ENCODE measurements at regions not wholly inside any gene's neighbourhood (a gene's known extent, or its start where the extent isn't known, plus 50 kb on each side); places are given as distances from the start of the nearest gene placed in this dataset.

DNA sequence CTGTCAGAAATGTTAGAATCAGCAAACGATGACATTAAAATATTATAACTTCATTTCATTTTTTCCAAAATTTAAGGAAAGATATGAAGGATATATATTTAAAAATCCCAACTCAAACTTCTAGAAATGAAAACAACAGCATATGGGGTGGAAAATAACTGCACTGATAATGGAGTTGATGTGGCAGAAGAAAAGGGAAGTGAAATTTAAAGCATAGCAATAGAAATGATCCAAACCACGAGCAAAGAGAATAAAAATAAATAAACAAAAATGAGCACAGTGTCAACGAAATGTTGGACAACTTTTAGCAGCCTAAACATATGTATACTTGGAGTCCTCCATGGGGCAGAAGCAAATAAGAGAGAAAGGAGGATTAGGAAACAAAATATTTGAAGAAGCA is 280.2 kb downstream of the KCNJ3 start:
- 76 to 79% (median 76%) methylated on average over 3 of the region's 3 CpGs for WGBS, 4 donors
- TF ChIP-seq CTCF (IDR thresholded peaks at IDR 0.05) (no peak), POLR2A (IDR thresholded peaks at IDR 0.05) (no peak)
- intact Hi-C loops (cut with DNase I), result no loop called here
- Histone ChIP-seq H3K4me3 (no peak overlapping the region), H3K27me3 (no peaks in the 10 kb centered on the region), H3K36me3 (no peaks in the 10 kb centered on the region), H3K27ac (no peak overlapping the region), H3K4me1 (no peaks in the 10 kb centered on the region), H3K9me3 (peaks cover 0 to 4% (median 0%) of the 10 kb centered on the region in 12 donors)
- ATAC-seq (no peak), DNase-seq (no peak)

- Histone ChIP-seq H3K27me3 (no peaks in the 10 kb centered on the region), H3K36me3 (no peaks in the 10 kb centered on the region), H3K27ac (no peak overlapping the region), H3K4me1 (no peaks in the 10 kb centered on the region), H3K4me3 (no peak overlapping the region), H3K9me3 (peaks cover 0 to 4% (median 0%) of the 10 kb centered on the region in 12 donors)
- DNase-seq, result no peak
- TF ChIP-seq POLR2A (IDR thresholded peaks at IDR 0.05) (no peak), CTCF (IDR thresholded peaks at IDR 0.05) (no peak)
- no peak for ATAC-seq
- 76 to 87% (median 82%) methylated on average over 4 of the region's 4 CpGs for WGBS, 4 donors
- intact Hi-C loops (cut with DNase I), result no loop called here
These were observed 279.7 kb downstream of the KCNJ3 start for GRCh38 chr2:154978244-154978643.

DNA sequence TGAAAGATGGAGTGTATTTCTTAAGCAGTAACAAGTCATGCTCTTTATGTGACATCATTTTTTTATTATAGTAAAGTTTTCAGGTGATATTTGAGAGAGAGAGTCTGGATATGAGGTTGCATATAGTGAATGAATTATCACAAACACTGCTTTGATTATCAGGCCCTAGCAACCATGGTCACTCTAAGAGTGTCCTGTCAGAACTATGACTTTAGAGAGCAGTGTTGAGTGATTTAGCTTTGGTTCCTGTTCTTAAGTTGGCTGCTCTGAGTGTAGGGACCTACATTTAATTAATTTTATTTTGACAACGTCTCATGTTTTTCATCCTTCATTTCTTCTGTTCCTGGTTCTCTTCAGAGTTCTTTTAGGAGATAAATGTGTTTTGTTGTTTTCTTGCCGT is 275.5 kb downstream of the KCNJ3 start:
- TF ChIP-seq POLR2A (IDR thresholded peaks at IDR 0.05) (no peak), CTCF (IDR thresholded peaks at IDR 0.05) (no peak)
- Histone ChIP-seq H3K4me1 (no peaks in the 10 kb centered on the region), H3K36me3 (no peaks in the 10 kb centered on the region), H3K9me3 (no peaks in the 10 kb centered on the region), H3K27ac (no peak overlapping the region), H3K4me3 (no peak overlapping the region), H3K27me3 (no peaks in the 10 kb centered on the region)
- DNase-seq (no peak), ATAC-seq (no peak)
- intact Hi-C loops (cut with DNase I), result no loop called here
- 51 to 59% (median 55%) methylated on average over 2 of the region's 2 CpGs for WGBS, 4 donors

GRCh38 chr2:154963511-154963910 is 265.0 kb downstream of the KCNJ3 start:
- Histone ChIP-seq H3K4me1 (no peaks in the 10 kb centered on the region), H3K36me3 (no peaks in the 10 kb centered on the region), H3K4me3 (no peak overlapping the region), H3K27ac (no peak overlapping the region), H3K9me3 (no peaks in the 10 kb centered on the region), H3K27me3 (no peaks in the 10 kb centered on the region)
- TF ChIP-seq CTCF (IDR thresholded peaks at IDR 0.05) (no peak), POLR2A (IDR thresholded peaks at IDR 0.05) (no peak)
- WGBS, 4 donors, result 34 to 41% (median 38%) methylated on average over 1 of the region's 1 CpG
- ATAC-seq (no peak), DNase-seq (no peak)
- intact Hi-C loops (cut with DNase I), result no loop called here

All from heart left ventricle (tissue), 16 donors.